HL-60 (cell line): ENCODE measurements at regions not wholly inside any gene's neighbourhood (a gene's known extent, or its start where the extent isn't known, plus 50 kb on each side); places are given as distances from the start of the nearest gene placed in this dataset.

Source experiments
- DNase-seq, 2 experiments: peaks; one replicate each; pipeline ENCODE4 v3.0.0-alpha.2; 2010 to 2020; ENCODE audit warnings: low read depth in 1 of 2, low spot score in 1 of 2
- H3K27ac ChIP-seq: fragments of 250-450 bp; sonication (Bioruptor Pico); replicated peaks from 2 replicates; pipeline ENCODE4 v1.5.1; 2020; ENCODE audit warnings: mild to moderate bottlenecking, moderate library complexity
- H3K27me3 ChIP-seq: fragments of 250-450 bp; sonication (Bioruptor Pico); 2 replicates; pipeline ENCODE4 v1.5.1; 2021; ENCODE audit warnings: mild to moderate bottlenecking, moderate library complexity; ENCODE audit not compliant: insufficient read depth, poor library complexity, severe bottlenecking
- H3K4me3 ChIP-seq: replicated peaks from 2 replicates; pipeline ENCODE4 v1.5.1; 2011; ENCODE audit warnings: mild to moderate bottlenecking, control low read depth, low read length; ENCODE audit not compliant: insufficient read depth
- GABPA ChIP-seq: IDR thresholded peaks from 2 replicates; pipeline ENCODE4 v1.6.1; 2012; ENCODE audit warnings: low read depth
- POLR2AphosphoS5 ChIP-seq: IDR thresholded peaks from 2 replicates; pipeline ENCODE4 v1.6.1; 2012; ENCODE audit warnings: low read depth
- SPI1 ChIP-seq: IDR thresholded peaks from 2 replicates; pipeline ENCODE4 v1.6.1; 2012; ENCODE audit warnings: low read depth, mild to moderate bottlenecking, borderline replicate concordance
- TF ChIP-seq, protein P1 (sequence below): IDR thresholded peaks from one replicate; pipeline ENCODE4 v1.5.1; 2011; ENCODE audit warnings: low read length, control low read depth, inconsistent platforms; ENCODE audit not compliant: insufficient read depth
- TF ChIP-seq, protein P2 (sequence below): IDR thresholded peaks from 2 replicates; pipeline ENCODE4 v1.6.1; 2012; ENCODE audit warnings: low read depth; ENCODE audit not compliant: insufficient replicate concordance

DNA sequence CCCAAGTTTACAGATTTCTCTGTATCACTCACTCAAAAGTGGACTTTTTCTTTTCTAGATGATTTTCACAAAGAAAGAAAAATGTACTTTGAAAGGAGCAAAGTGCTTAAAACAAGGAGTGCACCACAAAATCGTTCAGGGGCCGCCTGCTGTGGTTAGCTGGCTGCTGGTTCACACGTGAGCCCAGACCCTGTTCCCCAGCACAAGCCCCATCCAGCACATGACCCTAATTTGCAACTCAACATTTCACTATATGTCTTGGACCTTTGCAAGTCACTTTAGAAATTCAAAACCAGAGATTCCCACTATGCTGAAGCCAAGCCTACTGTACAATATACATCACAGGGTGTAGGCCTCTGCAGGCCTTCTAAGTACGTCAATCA is 95.5 kb upstream of the NHSL1 start:
- H3K27me3 ChIP-seq = no peaks in the 10 kb centered on the region
- no peak overlapping the region for H3K27ac ChIP-seq
- TF ChIP-seq GABPA (no peak), SPI1 (no peak), POLR2AphosphoS5 (no peak)
- TF ChIP-seq, protein P1, sequence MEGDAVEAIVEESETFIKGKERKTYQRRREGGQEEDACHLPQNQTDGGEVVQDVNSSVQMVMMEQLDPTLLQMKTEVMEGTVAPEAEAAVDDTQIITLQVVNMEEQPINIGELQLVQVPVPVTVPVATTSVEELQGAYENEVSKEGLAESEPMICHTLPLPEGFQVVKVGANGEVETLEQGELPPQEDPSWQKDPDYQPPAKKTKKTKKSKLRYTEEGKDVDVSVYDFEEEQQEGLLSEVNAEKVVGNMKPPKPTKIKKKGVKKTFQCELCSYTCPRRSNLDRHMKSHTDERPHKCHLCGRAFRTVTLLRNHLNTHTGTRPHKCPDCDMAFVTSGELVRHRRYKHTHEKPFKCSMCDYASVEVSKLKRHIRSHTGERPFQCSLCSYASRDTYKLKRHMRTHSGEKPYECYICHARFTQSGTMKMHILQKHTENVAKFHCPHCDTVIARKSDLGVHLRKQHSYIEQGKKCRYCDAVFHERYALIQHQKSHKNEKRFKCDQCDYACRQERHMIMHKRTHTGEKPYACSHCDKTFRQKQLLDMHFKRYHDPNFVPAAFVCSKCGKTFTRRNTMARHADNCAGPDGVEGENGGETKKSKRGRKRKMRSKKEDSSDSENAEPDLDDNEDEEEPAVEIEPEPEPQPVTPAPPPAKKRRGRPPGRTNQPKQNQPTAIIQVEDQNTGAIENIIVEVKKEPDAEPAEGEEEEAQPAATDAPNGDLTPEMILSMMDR = no peak
- TF ChIP-seq, protein P2, sequence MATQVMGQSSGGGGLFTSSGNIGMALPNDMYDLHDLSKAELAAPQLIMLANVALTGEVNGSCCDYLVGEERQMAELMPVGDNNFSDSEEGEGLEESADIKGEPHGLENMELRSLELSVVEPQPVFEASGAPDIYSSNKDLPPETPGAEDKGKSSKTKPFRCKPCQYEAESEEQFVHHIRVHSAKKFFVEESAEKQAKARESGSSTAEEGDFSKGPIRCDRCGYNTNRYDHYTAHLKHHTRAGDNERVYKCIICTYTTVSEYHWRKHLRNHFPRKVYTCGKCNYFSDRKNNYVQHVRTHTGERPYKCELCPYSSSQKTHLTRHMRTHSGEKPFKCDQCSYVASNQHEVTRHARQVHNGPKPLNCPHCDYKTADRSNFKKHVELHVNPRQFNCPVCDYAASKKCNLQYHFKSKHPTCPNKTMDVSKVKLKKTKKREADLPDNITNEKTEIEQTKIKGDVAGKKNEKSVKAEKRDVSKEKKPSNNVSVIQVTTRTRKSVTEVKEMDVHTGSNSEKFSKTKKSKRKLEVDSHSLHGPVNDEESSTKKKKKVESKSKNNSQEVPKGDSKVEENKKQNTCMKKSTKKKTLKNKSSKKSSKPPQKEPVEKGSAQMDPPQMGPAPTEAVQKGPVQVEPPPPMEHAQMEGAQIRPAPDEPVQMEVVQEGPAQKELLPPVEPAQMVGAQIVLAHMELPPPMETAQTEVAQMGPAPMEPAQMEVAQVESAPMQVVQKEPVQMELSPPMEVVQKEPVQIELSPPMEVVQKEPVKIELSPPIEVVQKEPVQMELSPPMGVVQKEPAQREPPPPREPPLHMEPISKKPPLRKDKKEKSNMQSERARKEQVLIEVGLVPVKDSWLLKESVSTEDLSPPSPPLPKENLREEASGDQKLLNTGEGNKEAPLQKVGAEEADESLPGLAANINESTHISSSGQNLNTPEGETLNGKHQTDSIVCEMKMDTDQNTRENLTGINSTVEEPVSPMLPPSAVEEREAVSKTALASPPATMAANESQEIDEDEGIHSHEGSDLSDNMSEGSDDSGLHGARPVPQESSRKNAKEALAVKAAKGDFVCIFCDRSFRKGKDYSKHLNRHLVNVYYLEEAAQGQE = no peak
- no peak overlapping the region for H3K4me3 ChIP-seq
- no peak for DNase-seq

DNA sequence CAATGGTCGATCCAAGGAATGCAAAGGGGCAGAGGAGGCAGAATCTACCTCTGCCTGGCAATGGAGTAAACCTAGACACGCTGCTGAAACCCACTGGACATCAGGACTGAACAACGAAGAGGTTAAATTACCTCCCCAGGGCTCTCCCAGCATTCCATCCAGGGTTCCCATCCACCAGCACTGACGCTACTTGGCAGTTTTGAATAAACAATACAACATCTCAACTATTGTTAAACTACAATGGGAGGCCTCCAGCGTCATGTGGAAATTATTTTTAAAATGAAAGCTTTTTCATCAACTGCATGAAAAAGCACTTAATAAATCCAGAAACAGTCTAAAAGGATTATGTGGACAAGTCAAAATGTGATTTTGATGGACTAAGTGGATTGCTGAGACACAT is 96.8 kb upstream of the NHSL1 start:
- no peak for DNase-seq
- no peak overlapping the region for H3K4me3 ChIP-seq
- TF ChIP-seq GABPA = no peak
- TF ChIP-seq, protein P1 = no peak
- TF ChIP-seq, protein P2 = no peak
- no peak for TF ChIP-seq SPI1
- no peak for TF ChIP-seq POLR2AphosphoS5
- no peak overlapping the region for H3K27ac ChIP-seq
- no peaks in the 10 kb centered on the region for H3K27me3 ChIP-seq

DNA sequence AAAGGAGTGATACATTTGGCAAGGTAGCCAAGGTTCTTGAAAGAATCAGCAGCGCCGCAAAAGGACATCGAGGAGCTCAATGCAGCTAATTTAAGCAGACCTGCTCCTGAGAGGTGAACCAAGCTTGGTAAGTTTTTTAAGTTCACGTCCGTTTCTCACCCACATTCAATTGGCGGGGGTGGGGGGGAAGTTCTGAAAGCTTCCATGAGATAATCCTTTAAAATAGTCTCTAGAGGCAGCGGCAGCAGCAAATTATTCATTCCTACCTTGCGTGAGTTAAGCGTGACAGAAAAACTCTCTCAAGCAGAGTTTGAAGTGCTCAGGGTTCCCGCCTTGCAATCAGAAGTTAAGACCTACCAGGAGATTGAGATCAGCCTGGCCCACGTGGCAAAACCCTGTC is 97.3 kb upstream of the NHSL1 start:
- Histone ChIP-seq H3K27ac (no peak overlapping the region), H3K4me3 (no peak overlapping the region), H3K27me3 (no peaks in the 10 kb centered on the region)
- no peak for DNase-seq
- TF ChIP-seq, protein P2 = no peak
- TF ChIP-seq POLR2AphosphoS5 (no peak), GABPA (no peak), SPI1 (no peak)
- TF ChIP-seq, protein P1 = no peak
